AG09309 (cell line): ENCODE measurements at regions not wholly inside any gene's neighbourhood (a gene's known extent, or its start where the extent isn't known, plus 50 kb on each side); places are given as distances from the start of the nearest gene placed in this dataset.
"Not testable (repeated sequence)": the region's sequence is repeated elsewhere in the genome, so short reads cannot be mapped to it uniquely, and the experiment has no call there.

Source experiments
- DNase-seq: peaks from one replicate; pipeline ENCODE4 v3.0.0-alpha.2; 2010; ENCODE audit warnings: low read depth
- H3K4me3 ChIP-seq: 2 replicates; pipeline ENCODE4 v1.5.1; 2011; ENCODE audit warnings: mild to moderate bottlenecking, low read depth, low read length, moderate library complexity; ENCODE audit not compliant: control insufficient read depth
- CTCF ChIP-seq: IDR thresholded peaks from 2 replicates; pipeline ENCODE4 v1.5.1; 2011; ENCODE audit warnings: mild to moderate bottlenecking, low read depth, low read length, inconsistent platforms; ENCODE audit not compliant: insufficient read depth, control insufficient read depth; ENCODE audit errors: missing control alignments

GRCh38 chr12:31906557-31907301, 52.5 kb upstream of the RESF1 start:
- H3K4me3 ChIP-seq, result no peak overlapping the region
- DNase-seq, result no peak
- no peak for TF ChIP-seq CTCF

- DNase-seq, result no peak
- no peak for TF ChIP-seq CTCF
- no peak overlapping the region for H3K4me3 ChIP-seq
Measured at GRCh38 chr12:31903025-31903424, 56.2 kb upstream of the RESF1 start.

- no peak for TF ChIP-seq CTCF
- no peak for DNase-seq
- H3K4me3 ChIP-seq, result no peak overlapping the region
Measured at GRCh38 chr12:31900271-31900670, 58.9 kb upstream of the RESF1 start.

GRCh38 chr12:31899109-31899508, 60.1 kb upstream of the RESF1 start:
- TF ChIP-seq CTCF, result no peak
- H3K4me3 ChIP-seq, result no peak overlapping the region
- no peak for DNase-seq

- no peak for TF ChIP-seq CTCF
- DNase-seq, result no peak
- no peak overlapping the region for H3K4me3 ChIP-seq
Measured at GRCh38 chr12:31897781-31898503, 61.3 kb upstream of the RESF1 start.

GRCh38 chr12:31897092-31897491, 62.1 kb upstream of the RESF1 start:
- not testable (repeated sequence) for DNase-seq, H3K4me3 ChIP-seq

- no peak overlapping the region for H3K4me3 ChIP-seq
- TF ChIP-seq CTCF, result no peak
- no peak for DNase-seq
Measured at GRCh38 chr12:31896514-31897039, 62.6 kb upstream of the RESF1 start.
